ENCODE measurements at regions not wholly inside any gene's neighbourhood (a gene's known extent, or its start where the extent isn't known, plus 50 kb on each side); places are given as distances from the start of the nearest gene placed in this dataset.

DNA sequence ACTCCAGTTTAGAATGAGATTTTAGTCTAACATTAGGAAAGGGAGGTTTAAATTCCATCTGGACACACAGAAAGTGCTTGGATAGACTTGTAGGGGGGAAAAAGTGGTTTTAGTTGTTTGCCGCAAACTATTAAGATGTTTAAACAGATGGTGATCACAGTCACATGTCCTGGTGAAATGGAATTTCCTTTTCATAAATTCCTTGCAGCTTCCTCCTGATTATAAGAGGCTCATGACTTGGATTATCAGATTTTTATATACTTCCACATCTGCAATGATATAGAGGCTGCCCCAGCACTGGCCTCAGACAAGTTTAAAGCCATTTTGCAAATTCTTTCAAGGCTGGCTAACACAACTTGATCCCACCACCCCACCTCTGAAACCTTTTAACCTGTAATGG, 106.4 kb upstream of the ARMC3 start:
- TF ChIP-seq JUN (CRISPR knock-in tag; IDR thresholded peaks at IDR 0.05) = no peak
- no peak for TF ChIP-seq PITX1 (CRISPR knock-in tag; IDR thresholded peaks at IDR 0.05)
- TF ChIP-seq BRCA1 (CRISPR knock-in tag; IDR thresholded peaks at IDR 0.05) = no peak
- TF ChIP-seq, protein P1, sequence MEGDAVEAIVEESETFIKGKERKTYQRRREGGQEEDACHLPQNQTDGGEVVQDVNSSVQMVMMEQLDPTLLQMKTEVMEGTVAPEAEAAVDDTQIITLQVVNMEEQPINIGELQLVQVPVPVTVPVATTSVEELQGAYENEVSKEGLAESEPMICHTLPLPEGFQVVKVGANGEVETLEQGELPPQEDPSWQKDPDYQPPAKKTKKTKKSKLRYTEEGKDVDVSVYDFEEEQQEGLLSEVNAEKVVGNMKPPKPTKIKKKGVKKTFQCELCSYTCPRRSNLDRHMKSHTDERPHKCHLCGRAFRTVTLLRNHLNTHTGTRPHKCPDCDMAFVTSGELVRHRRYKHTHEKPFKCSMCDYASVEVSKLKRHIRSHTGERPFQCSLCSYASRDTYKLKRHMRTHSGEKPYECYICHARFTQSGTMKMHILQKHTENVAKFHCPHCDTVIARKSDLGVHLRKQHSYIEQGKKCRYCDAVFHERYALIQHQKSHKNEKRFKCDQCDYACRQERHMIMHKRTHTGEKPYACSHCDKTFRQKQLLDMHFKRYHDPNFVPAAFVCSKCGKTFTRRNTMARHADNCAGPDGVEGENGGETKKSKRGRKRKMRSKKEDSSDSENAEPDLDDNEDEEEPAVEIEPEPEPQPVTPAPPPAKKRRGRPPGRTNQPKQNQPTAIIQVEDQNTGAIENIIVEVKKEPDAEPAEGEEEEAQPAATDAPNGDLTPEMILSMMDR (CRISPR knock-in tag; IDR thresholded peaks at IDR 0.05) = no peak
- TF ChIP-seq ZNF343 (CRISPR knock-in tag; IDR thresholded peaks at IDR 0.05) = no peak
- no peak for TF ChIP-seq CREB1 (IDR thresholded peaks at IDR 0.05)
- TF ChIP-seq CREB1 (CRISPR knock-in tag; IDR thresholded peaks at IDR 0.05) = no peak
- no peak for TF ChIP-seq ZNF546 (CRISPR knock-in tag; conservative IDR thresholded peaks at IDR 0.05)
- no peak for TF ChIP-seq ESRRA (CRISPR knock-in tag; IDR thresholded peaks at IDR 0.05; ENCODE audit: low read depth)
- TF ChIP-seq NR2F2 (IDR thresholded peaks at IDR 0.05; ENCODE audit: borderline replicate concordance, low read depth) = no peak
- TF ChIP-seq DR1 (CRISPR knock-in tag; IDR thresholded peaks at IDR 0.05) = no peak
- TF ChIP-seq PTBP1 (IDR thresholded peaks at IDR 0.05; ENCODE audit: low read depth, low read length, poor library complexity, severe bottlenecking) = no peak
